HG02981 (cell line): ENCODE measurements at regions not wholly inside any gene's neighbourhood (a gene's known extent, or its start where the extent isn't known, plus 50 kb on each side); places are given as distances from the start of the nearest gene placed in this dataset.
"Not testable (repeated sequence)": the region's sequence is repeated elsewhere in the genome, so short reads cannot be mapped to it uniquely, and the experiment has no call there.

ENCODE experiments used
- ATAC-seq: cut with Tn5 transposase; IDR thresholded peaks from one replicate; pipeline ENCODE4 v1.9.1; 2021; ENCODE audit warnings: mild to moderate bottlenecking, moderate library complexity; ENCODE audit not compliant: unreplicated experiment

DNA sequence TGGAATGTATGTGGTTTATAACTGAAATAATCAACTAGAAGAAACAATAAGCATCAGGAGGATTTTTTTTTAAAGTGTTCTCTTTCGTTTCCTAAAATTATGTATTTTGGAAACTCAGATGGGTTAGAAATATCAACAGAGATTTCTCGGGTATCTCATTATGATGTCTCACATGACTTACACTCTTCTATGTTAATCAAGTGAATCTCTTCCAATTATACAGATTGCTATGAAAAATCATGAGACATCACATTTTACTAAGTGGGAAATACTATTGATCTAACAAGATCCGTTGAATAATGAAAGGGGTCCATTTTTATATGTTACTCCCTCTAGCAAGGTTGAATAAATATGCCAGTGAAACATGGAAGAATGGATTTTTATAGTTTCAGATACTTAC is 54.7 kb upstream of the NRIP1 start:
- no peak for ATAC-seq

DNA sequence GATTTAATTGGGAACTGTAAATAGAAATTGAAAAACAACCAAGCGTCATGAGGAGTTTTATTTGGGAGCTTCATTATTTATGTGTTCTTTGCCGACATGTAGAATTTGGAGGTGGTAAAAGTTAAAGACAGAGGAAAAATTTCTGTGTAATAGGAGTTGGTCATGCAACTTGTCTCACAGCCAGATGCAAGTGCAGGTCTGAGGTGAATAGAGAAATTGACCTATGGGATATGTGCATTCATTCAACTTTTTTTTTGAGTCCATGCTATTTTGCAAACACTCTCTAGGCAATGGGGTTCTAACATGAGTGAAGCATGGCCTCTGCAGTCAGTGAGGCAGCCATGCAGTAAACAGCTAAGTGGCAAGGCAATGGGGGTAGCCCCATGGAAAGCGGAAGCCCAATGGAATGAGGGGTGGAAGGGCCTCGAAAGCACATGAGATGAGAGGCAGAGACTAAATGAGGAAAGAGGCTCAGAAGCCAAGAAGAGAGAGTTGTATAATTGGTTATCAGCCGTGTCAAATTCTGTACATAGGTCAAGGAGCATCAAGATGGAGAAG is 56.4 kb upstream of the NRIP1 start:
- ATAC-seq = no peak

DNA sequence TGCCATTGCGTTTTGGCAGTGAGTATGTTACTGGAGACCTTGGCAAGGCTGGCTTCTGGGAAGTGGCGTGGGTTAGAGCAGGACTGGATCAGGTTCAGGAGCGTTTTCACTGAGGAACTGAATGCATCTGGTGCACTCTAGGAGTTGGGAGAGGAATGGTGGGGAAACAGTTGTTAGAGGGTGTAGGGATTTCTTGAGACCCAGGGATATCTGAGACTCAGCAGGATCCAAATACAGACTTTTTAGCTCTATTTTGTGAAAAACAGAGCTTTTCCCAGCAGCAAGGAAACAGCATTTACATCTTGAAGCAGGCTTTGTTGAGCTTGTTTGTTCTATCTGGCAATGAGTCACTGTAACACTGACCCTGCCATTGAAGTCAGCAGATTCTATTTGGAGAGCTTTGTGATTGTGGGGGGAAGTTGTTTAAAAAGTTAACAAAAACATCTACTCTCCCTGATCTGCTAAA is 56.9 kb upstream of the NRIP1 start:
- ATAC-seq = no peak

DNA sequence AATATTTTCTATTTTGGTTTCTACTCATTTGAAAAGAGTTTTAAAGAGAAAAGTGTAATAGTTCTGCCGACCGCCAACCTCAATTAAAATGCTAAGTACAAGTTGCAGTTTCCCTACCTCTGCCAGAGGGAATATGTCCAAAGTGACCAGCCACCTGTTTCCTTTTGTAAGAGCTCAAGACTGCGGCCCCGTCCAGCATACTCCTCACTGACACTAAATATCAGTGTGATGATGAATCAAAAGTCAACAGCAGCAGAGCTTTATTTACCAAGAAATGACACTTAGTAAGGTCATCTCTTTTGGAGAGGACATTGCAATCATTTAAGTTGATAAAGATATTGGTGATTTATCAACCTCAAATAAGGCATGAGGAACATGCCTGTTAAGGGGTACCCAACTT is 57.4 kb upstream of the NRIP1 start:
- no peak for ATAC-seq

DNA sequence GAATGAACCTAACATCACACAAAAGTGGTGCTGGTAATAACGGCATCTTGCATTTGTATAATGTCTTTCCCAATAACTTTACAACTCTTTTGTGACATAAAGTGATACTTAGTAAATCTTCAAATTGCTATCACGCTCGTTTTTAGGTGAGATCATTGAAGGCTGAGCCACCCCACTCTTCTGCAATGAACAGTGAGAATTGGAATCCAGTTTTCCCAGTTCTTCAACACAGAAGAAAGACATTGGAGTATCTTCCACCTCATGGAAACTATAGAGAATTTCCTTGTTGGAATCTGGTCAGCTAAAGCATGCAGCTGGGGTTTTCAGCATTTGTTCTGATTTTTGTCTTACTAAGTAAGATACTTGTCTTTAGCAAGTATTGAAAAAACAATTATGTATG is 59.9 kb upstream of the NRIP1 start:
- no peak for ATAC-seq

DNA sequence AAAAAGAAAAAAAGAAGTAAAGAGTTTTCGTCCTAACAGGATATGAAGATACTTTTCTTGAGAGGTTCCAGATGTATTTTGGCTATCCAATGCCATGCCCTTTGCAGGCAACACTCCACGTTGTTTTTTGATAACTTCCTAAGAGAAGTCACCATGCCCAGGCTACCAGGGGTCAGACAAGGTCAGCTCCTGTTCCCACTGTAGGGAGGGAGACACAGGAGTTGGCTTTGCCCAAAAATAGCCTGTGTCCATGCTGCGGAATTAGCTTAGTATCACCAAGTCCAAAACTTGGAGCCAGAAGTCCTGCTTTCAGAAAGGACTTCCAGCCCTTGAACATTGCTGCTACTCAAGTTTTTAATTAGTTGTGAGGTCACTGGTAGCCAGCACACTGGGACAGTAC is 62.1 kb upstream of the NRIP1 start:
- ATAC-seq = no peak

DNA sequence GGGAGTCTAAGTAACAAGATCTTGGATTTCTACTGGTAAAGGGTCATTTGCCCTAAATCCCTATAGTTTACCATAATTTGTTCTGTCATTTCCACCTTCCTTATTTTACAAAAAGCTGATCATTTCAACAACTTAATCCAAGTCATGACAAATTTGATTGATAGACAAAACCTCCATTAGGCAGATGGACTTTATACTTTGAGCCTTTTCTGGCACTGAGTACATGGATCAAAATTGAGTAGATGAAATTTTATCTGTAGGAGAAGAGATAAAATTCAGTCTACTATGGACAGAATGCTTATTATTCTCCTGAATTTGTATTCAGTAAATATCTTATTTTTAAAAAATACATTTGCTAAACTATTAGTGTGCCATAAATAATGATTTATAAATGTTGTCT is 62.6 kb upstream of the NRIP1 start:
- ATAC-seq = no peak

DNA sequence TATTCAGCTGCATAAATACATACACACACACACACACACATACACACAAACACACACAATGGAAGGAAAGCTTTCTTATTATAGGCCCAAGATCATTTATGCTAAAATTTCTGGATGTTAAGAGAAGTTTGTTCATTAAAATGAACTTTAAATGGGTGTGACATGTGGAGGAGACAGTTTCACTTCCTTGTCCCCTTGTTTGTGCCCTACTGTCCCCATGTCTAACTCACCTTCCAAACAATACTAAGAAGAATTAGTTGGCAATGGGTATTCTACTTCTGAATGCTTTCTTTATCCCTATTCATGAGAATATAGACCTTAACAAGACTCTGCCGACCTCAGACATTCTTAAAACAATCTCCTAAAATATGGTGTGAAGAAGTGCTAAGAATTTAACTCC is 63.5 kb upstream of the NRIP1 start:
- no peak for ATAC-seq

DNA sequence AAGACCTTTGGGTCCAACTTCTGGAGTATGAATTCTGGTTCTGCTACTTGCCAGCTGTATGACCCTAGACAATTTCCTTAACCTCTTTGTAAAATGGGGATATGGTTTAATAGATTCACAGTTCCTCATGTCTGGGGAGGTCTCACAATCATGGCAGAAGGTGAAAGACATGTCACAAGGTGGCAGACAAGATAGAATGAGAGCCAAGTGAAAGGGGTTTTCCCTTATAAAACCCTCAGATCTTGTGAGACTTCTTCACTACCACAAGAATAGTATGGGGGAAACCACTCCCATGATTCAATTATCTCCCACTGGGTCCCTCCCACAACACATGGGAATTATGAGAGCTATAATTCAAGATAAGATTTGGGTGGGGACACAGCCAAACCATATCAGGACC is 63.9 kb upstream of the NRIP1 start:
- not testable (repeated sequence) for ATAC-seq

DNA sequence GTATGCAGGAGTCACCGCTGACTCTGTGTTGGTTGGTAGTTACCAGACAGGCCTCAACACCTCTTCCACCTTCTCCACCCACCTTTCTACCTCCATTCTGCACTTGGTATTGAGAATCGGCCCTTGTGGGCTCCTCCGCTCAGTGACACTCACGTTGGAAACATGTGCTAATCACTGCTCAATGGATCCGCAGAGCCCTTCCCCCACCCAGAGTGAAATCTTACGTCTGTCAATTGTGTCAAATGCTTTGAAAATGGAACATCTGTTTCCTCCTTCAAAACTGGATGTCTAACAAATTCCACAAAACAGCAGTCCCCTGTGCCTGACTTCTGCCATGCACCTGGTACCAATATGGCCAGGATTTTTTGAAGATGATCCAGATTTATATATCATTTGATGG is 65.5 kb upstream of the NRIP1 start:
- ATAC-seq = no peak

DNA sequence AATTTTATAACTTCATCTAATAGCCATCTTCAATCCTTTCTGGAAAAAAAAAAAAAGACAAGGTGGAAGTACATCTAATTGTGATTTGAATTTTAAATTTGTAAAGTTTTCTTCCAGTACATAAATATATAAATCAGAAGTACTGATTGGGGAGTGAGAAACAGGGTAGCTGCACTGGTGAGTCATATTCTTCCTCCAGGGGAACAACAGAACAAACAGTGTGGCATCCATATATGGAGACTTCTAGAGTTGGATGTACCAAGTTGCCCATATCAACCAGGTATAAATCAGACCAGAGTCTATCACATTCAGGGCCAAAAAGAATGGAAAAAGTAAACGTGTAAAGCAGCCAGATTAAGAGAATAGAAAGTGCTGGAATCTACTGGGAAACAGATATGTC is 66.0 kb upstream of the NRIP1 start:
- ATAC-seq = no peak

DNA sequence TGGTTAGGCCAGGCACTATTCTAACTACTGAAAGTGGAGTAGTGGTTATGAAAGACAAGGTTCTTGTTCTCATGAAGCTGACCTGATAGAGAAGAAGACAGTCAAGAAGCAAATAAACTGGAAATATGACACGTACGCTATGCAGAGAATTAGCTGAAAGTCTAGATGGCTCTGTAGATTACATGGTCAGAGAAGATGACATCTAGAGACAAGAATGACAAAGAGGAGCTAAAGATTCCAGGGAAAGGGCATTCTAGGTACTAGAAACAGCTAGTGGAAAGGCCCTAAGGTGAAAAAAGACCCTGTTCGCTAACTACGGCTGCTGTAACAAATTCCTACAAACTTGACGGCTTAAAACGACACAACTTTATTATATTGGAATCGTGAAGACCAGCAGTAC is 68.0 kb upstream of the NRIP1 start:
- no peak for ATAC-seq

DNA sequence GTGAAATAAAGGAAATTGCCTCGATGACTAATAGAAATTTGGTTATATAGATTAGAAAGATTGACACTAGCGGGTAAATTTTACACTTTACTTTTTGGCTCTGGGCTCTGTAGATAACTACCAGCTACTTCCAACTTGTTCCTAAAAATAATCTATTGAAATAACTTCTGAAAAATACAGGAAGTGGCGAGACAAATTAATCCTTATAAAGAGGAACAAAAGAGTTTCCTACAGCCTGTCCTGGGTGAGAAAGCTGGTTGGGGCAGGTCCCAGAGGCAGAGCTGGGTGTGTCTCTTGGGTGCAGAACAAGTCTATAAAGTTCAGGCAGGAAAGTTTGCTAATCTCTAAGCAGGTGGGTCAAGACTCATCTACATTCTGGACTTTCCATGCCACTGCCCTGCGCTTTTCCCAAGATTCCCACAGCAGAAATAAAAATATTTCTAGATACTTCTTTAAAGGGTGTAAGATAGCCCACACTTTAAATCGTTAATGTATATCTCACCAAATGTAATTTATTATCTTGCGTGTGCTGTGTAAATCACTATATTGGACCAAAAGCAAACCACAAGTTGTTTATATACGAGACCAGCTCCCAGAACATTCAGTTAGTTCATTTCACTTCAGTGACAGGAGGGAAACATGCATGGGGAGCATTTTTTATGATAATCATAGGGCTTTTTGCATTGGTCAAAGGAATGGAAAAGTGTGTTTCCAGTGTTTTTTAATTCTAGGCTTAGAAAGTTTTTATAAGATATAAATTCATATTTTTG is 70.1 kb upstream of the NRIP1 start:
- no peak for ATAC-seq

DNA sequence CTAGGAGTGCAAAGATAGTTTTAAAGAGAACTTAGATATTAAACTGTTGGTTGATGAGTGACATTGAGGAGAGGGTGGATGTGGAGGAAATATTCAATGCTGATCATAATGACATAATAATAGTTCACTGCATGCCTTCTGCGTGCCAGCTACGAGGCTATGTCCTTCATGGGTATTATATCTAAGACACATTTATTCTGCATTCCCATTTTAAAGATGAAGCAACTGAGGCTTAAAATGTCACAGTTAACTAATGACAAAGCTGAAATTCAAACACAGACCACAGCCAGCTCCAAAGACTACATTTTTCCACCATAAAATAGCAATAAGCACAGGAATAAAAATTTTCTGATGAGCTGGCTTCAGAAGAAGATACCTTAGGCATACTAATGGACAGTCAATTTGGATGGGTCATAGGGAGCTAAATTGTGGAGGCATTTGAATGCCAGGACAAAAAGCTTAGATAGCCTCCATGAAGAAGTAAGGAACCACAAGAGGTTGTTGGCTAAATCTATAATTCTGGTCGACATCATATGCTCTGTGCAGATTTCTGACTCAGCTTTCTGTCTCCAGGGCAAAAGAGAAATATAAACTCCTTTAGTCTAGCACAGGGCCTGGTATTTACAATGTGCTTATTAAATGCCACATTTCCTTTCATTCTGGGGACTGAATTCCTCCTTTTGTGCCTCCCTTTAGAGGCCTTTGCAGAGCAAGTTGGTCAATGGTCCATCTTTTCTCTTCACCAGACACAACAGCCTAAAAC is 71.2 kb upstream of the NRIP1 start:
- ATAC-seq = no peak

DNA sequence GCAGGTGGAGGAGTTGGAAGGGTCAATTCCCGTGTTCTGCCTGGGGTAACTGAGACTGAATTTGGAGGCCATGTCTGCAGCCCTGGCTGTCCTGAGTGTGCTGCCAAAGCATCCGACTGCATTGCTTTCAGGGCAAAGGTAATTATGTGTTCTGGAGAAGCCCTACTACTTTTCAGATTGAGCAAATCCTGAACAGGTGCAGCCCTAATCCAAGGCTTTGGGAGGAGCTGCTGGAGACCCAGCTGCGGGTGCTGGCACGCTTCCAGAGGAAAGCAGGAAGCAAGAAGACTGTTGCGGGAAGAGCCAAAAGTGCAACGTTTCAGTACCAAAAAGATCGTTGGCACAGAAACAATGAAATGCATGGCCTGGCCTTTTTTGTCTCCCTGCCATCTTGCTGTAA is 73.7 kb upstream of the NRIP1 start:
- ATAC-seq = no peak

DNA sequence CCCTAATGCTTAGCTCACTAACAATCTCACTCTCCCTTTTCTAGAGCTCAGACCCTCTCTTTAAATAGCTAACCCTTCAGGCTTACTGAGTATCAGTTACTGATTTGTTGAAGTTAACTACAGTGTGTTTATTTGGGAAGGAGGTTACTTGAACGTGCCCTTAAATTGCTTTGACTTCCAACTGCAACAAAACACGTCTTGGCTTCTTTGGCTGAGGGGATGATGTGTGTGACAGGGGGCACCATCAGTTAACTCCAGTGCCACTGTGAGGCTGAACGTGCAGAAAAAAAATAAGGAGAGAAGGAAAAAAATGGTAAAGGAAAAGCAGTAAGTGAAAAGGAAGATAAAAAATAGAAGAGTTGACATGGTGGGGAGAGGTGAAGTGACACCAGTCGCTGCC is 75.1 kb upstream of the NRIP1 start:
- no peak for ATAC-seq

DNA sequence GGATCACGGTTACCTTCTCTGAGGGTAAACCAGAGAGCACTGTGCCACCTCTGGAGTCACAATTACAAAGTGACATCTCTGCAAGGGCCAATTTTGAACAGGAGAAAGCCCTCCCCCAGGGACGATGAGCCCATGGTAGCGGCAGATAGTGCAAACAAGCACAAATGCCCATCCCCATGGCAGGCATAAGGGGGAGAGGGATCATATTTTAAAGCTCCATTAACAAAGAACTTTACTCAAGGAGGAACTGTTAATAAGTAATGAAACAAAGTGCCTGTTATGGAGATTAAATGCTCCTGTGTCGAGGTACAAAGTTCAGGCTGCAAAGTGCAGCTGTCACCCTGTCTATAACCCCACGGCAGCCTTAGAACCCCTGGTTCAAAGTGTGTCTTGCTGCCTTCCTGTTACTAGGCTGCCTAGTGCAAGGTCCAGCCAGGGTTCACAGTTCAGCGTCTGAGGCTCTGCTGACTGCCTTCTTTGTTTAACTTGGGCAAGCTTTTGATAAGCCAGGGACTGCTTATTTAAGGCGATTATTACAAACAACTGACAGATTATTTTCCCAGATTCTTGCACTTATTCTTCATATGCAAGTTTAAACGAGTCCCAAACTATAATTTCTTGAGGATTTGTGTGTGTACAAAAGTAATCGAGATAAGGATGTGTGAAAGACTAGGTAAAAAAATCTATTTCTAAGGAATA is 75.7 kb upstream of the NRIP1 start:
- ATAC-seq = no peak

DNA sequence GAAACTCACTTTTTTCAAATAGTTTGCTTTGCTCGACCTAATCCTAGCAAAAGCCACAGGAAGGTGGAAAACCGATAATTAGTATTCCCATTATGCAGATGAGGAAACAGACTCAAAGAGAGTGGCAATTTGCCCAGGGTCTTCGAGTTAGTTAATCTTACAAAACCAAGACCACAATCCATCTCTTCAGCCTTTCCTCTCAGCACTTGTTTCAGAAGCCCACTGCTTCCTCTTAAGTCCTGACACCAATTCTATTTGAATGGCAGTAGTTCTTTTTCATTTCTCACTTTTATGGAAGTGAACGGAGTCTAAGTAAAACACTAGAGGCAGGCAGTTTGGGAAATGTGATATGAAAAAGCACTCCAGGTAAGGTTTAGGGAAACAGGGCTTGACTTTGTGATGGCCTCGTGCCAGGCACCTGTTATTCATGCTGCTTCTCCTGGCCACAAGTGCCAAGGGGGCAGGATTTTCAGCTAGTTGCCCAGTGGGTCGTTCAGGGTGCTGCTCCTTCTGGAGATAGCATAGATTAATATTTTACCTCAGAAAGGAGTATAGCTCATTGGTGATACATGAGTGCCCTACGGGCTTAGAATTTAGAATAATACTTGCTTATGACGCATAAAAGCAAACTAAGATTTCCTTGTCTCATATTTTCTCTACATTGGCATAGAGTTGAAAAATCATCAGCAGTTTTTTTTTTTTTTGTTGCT is 76.6 kb upstream of the NRIP1 start:
- no peak for ATAC-seq

DNA sequence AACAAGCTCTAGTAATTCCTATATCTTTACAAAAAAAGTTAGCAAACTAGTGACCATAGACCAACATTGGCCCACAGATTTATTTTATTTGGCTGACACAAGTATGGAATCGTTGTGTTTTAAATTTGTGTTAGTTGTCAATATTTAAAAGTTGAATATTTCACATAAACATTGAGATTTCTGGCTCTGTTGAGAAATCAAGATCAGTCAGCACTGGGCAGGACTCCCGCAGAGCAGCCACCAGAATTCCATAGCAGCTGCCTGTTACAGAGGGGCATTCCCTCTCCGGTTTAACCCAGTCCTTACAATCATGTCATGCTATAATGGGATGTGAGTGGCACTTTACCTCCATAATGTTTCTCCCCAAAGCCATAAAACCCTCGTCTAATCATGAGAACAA is 79.2 kb upstream of the NRIP1 start:
- ATAC-seq = no peak

DNA sequence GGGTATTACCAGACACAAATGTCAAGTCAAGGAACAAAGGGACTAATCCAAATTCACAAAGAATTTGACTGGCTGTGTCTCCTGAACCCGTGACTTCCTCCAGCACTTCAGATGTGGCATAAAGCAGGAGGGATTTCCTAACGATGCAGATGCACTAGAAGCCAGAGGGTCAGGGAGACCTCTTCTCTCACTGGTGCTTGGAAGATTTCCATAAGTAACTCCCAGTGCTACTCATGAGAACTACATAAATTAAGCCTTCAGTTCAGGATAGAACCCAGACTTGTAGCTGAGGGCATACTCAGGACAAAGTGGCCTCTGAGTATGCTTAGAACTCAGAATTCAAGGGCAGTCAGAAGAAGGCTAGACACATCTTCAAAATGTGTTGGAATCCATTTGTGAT is 83.6 kb upstream of the NRIP1 start:
- ATAC-seq = no peak
